Panc1 (cell line): ENCODE measurements at regions not wholly inside any gene's neighbourhood (a gene's known extent, or its start where the extent isn't known, plus 50 kb on each side); places are given as distances from the start of the nearest gene placed in this dataset.

Source experiments
- POLR2AphosphoS5 ChIP-seq: IDR thresholded peaks from 2 replicates; pipeline ENCODE4 v1.6.1; 2012; ENCODE audit warnings: mild to moderate bottlenecking, low read depth, low read length, moderate library complexity
- SIN3A ChIP-seq: IDR thresholded peaks from 2 replicates; pipeline ENCODE4 v1.6.1; 2012; ENCODE audit warnings: low read depth, mild to moderate bottlenecking, low read length, moderate library complexity, borderline replicate concordance; ENCODE audit not compliant: insufficient read depth
- TCF7L2 ChIP-seq: IDR thresholded peaks from 2 replicates; pipeline ENCODE4 v1.6.1; 2011; ENCODE audit warnings: mild to moderate bottlenecking, low read depth, low read length, inconsistent platforms
- TF ChIP-seq, protein P1 (sequence below): fragments of 450-650 bp; IDR thresholded peaks from 2 replicates; pipeline ENCODE4 v1.5.1; 2017; ENCODE audit warnings: mild to moderate bottlenecking

DNA sequence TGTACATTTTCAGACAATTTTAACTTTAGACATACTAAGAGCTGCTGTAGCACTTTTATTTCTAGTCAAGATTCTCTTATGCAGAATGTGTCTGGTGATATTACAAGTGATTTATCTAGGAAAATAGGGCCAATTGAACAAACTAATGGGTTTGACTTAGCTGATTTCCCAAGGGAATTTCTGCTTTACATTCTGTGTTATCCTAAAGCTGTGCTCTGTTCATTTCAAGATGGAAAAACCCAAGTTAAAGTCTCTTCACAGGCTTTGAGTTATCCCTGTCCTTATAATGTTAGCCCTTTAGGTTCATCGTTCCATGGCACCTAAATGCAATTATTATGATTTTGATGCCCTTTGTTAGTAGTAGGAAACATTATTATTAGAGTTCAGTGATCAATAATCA lies 704.9 kb upstream of the CDH18 start:
- TF ChIP-seq POLR2AphosphoS5 (no peak), SIN3A (no peak), TCF7L2 (no peak)
- TF ChIP-seq, protein P1, sequence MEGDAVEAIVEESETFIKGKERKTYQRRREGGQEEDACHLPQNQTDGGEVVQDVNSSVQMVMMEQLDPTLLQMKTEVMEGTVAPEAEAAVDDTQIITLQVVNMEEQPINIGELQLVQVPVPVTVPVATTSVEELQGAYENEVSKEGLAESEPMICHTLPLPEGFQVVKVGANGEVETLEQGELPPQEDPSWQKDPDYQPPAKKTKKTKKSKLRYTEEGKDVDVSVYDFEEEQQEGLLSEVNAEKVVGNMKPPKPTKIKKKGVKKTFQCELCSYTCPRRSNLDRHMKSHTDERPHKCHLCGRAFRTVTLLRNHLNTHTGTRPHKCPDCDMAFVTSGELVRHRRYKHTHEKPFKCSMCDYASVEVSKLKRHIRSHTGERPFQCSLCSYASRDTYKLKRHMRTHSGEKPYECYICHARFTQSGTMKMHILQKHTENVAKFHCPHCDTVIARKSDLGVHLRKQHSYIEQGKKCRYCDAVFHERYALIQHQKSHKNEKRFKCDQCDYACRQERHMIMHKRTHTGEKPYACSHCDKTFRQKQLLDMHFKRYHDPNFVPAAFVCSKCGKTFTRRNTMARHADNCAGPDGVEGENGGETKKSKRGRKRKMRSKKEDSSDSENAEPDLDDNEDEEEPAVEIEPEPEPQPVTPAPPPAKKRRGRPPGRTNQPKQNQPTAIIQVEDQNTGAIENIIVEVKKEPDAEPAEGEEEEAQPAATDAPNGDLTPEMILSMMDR = no peak
